Right forelimb (tissue), 1 donor: ENCODE measurements at regions not wholly inside any gene's neighbourhood (a gene's known extent, or its start where the extent isn't known, plus 50 kb on each side); places are given as distances from the start of the nearest gene placed in this dataset.

Experiments used
- DNase-seq: peaks from one replicate; pipeline ENCODE4 v3.0.0-alpha.2; 2018

- DNase-seq, result no peak
These were observed 174.7 kb downstream of the DLEU7 start for GRCh38 chr13:50668691-50669271.

DNA sequence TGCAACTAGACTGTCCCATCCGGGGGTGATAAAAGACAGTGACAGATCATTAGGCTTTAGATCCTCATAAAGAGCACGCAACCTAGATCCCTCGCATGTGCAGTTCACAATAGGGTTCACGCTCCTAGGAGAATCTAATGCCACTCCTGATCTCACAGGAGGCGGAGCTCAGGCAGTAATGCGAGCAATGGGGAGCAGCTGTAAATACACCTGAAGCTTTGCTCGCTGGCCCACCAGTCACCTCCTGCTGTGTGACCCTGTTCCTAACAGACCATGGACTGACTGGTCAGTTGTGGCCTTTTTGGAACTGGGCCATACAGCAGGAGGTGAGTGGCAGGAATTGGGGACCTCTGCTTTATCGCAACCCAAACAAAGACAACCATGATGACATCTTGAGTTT, 173.2 kb downstream of the DLEU7 start:
- no peak for DNase-seq

DNA sequence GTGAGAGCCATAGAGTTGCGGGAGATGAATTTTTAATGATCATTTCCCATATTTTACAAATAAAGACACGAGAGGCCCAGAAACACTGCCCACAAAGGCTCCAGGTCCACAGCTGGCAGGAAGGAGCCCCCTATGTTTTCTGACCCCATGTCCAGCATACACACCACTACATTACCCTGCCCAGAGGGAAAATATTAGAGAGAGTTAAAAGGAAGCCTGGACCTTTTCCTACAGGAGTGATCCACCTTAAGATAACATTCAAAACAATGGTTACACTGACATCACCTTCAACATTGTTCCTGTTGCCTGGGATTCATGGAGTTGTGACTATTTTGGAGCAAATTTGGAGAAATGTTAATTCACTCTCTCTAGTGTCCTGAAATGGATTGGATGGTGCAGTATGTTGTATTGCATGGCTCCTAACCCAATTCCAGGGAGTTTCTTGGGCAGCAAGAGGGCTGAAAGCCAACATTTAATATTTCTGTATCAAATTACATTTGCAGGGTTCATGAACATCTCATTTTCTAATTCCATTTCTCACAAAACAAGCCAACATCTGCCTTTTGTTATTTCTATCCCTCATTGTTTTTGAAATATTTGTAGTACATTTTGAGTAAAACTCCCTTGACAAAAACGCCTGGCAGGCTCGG, 172.5 kb downstream of the DLEU7 start:
- DNase-seq, result no peak

DNA sequence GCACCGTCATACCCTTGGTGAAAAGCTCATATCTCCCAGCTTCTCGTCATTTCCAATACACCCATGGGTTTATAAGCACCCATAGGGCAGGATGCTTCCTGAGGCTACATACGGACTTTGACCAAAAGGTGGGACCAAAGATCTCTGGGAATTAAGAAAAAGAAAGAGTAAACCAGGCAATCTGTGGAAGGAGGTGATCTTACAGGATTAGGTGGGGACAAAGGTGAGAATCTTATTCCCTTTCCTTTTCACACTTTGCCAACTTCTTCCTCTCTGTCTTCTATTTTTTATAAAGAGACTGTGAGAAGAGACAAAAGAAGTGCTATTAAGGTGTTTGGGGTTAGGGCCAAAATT, 172.0 kb downstream of the DLEU7 start:
- DNase-seq, result no peak

GRCh38 chr13:50672025-50672424, 171.5 kb downstream of the DLEU7 start:
- DNase-seq, result no peak

- DNase-seq, result no peak
These were observed 167.8 kb downstream of the DLEU7 start for GRCh38 chr13:50675651-50676050.

DNA sequence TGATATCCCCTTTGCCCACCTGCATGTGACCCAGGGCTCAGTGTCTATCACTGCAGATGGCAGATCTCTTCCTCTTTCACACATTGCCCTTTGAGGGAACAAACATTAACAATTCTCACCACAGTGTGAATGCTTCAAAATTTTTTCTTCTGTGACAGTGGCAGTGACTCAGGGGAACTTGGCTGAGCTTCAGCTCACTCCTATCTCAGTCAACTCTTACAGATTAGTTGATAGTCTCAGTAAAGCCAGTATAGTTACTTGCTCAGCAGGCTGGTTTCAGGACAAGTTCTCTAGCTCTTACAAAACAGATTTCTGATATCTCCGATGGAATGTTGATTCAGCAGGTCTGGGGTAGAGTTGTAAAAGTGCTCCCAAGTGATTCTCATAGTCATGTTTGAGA, 166.9 kb downstream of the DLEU7 start:
- DNase-seq, result no peak

GRCh38 chr13:50677258-50677657, 166.2 kb downstream of the DLEU7 start:
- DNase-seq, result no peak

DNA sequence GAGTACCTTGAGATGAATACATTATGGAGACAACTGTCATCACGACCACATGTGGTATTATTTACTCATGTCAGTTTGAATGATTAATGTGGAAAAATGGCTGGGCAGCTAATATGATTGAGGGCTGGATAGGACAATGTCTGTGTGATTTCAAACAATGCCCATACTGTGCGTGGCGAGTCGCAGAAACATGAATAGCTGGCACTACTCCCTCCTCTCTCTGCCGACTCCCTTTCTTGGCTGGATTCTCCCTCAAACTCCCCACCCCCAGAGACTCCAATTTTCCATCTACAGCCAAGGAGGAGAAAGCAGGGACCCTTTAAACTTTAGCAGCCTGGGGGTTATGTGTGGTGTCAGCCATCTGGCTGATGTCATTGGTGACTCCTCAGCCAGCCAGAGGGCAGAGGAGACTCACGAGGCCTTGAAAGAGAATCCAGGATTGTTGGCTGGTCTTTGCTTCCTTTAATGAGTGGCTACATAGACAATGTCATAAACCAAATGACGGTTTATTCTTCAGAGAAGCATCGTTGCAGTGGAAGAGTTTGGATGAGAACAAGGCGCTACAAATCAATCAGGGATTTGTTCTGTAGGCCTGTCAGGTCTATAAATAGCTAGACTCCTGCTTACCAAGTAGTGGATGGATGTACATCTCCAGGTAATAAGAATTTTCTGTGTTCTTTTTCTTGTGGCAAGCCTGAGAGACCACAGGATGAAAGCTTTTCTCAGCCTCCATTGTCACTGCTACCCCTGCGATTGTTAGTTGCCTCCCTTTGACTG, 165.6 kb downstream of the DLEU7 start:
- no peak for DNase-seq

DNA sequence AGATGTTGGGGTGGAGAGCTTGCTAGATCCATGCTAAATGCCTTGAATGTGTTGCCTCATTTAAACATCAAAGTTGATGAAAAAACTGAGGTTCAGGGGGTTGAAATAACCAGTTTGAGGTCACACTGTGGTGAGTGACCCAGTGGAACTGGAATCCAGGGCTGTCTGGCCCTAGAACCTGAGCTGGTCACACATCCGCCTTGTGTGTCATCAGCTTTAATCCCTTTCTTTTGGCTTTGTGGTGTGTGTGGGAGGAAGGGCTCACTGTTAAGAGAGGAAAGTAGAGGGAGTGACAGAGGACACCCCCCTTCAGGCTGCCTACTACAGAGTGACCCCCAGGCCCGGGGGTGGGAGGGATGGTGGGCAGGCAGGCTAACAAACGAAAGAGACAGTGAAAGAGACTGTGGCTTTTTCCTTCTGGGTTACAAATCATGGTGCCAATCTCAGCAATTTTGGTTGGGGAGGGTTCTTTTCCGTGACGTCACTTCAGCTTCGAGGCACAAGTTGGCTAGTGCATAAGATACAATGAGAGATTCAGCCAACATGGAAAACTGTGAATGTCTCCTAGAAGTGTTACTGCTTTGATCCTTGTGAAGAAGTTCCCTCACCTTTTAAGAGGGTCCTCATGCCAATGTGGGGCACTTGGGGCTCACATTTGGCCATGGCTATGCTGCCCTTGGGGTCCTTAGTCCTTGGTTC, 164.9 kb downstream of the DLEU7 start:
- no peak for DNase-seq

DNA sequence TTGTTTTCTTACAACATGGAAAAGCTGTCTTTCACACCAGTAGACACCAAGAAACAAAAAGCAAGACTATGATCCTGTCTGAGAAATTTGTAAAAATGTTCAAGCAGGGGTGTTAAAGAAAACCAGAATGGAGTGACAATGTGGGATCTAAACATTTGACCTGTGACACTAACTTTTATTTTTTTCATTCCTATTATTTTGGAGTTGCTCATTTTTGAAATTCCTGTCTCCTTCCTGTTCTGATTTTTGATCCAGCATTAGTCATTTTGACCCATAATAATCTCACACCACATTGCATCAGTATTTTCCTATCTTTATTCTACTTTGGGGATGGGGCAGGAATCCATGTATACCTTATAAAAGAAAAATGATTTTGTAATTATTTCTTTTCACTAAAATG, 164.2 kb downstream of the DLEU7 start:
- no peak for DNase-seq

DNA sequence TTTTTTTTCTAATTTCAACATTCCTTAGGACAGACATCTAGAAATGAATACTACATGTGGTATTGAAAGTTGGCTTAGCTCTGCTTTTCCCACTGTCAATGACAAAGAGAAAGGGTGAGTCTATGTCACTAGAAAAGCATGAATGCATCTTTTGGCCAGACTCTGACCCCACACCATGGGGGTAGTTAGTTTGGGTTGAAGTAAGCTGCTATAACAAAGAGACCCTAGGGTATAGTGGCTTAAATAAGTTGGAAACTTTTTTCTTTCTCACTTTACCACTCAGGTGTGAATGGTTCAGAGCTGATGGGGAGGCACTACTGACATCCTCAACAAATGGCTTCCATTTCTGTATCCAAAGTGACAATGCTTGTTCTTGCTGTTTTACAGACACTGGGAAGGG, 161.5 kb downstream of the DLEU7 start:
- DNase-seq, result no peak

GRCh38 chr13:50682966-50683365, 160.5 kb downstream of the DLEU7 start:
- DNase-seq, result no peak

- no peak for DNase-seq
These were observed 159.1 kb downstream of the DLEU7 start for GRCh38 chr13:50684366-50684765.

DNA sequence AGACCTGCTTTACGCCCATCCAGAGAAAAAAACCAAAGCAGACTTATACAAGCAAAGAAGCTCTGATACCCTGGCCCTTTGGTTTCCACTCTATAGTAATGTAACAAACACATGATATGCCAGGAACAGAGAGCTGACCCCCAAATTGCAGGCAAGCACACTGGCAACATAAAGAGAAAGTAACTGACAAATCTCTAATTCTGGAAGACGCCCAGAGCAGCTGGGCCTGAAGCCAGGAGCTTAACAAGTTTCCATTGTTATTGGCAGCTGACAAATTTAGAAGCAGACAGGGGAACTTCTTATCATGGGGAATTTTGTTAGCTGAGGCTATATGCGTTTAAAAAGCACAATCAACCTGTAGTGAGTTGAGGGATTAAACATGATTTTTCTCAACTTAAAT, 158.0 kb downstream of the DLEU7 start:
- peak; percentile 85 for DNase-seq

- DNase-seq, result no peak
These were observed 157.5 kb downstream of the DLEU7 start for GRCh38 chr13:50685956-50686355.

DNA sequence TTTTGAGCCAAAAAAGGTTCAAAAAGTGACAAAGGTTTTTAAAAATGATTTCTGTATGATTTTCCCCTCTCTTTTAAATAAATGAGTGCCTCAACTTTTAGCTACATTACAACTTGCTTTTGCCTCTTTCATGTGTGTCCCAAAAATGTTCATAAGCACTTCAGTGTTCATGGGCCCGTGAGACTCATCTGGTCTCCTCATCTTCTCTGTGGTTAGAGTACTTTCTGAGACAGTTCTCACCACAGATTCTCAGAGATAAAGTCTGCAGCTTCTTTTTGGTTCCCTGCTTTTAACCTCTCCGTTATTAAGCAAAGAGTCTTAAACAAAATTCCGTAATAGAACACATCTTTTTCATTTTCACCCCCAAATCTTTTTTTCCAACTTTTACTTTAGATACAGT, 156.9 kb downstream of the DLEU7 start:
- DNase-seq, result no peak

- DNase-seq, result no peak
These were observed 155.9 kb downstream of the DLEU7 start for GRCh38 chr13:50687545-50687944.

DNA sequence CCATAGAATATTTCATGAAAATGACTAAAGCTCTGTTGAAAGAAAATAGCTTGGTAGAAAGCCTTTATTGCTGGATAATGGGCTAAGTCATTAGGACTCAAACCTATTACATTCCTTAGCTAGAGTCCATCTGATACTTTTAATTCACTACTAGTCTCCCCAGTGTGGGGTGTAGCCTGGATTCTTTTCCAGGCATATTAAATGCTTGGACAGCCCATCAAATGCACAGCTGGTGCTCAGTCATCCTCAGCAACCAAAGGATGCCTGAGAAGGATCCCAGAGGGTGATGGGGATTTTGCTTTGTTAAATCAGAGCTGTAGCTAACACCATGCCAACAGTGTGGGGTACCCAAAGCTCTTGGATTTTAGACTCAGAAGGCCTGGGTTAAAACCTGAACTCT, 153.5 kb downstream of the DLEU7 start:
- DNase-seq, result no peak

DNA sequence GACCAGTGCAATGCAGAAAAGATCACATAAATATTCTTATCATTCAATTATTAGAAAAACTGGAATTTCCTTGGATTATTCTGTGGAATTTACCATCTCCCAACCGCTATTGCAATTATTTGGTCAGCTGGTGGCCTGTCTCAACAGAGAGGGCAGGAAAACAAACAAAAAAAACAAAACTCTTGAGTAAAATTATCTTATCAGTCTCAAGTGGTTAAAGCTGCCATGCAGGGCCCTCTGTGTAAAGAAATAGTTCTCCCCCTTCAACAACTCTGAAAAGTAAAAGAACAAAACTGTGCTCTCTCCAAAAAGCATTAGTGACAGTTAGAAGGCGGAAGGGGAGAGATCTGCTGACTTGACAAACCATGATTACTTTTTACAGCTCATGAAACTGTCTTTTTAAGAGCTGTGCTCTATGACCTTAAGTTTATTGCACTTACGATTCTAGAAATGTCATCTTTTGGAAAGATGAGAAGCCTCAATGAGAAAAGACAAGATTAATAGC, 152.3 kb downstream of the DLEU7 start:
- no peak for DNase-seq

- DNase-seq, result no peak
These were observed 151.7 kb downstream of the DLEU7 start for GRCh38 chr13:50691681-50692263.

DNA sequence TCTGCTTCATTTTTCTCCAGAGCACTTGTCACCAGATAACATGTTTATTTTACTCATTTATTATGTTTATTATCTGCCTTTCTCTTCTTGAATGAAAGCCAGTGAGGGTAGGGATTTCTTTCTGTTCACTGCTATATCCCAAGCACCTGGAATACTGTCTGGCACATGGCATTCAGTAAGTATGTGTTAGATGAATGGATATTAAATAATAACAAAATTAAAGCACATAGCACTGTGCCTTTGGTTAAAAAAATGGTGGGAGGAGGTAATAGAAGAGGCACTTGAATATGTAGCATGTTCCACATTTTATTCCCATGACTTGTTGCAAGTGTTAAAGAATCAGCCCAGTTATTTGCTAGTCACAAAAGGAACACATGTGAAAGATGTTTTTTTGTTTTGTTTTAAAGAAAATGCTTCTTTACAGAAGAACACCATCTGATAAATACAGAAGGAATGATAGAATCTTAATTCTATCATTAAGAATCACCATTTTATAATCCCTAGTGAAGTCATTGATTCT, 151.0 kb downstream of the DLEU7 start:
- DNase-seq, result no peak

DNA sequence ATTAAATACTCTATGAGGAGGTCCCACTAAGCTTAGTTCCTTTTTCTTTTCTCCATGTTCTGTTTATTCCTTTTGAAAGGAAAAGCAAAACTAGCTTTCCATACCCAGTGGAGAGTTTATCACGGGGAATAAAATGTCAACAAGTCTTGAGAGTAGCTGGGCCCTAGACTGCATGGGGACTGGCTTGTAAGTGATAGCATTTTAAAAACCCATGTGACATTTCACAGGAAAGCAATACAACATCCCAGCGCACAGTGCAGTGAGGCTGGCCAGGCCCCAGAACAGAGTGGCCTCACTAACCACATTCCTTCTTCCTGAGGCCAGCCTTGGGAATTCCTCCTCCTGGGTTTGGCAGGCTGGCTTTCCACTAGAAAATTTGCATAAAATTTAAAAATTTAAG, 149.8 kb downstream of the DLEU7 start:
- no peak for DNase-seq
